ENCODE measurements at regions not wholly inside any gene's neighbourhood (a gene's known extent, or its start where the extent isn't known, plus 50 kb on each side); places are given as distances from the start of the nearest gene placed in this dataset.
"Not testable (repeated sequence)": the region's sequence is repeated elsewhere in the genome, so short reads cannot be mapped to it uniquely, and the experiment has no call there.

- H3K27ac ChIP-seq (ENCODE audit: low read depth, low read length); POLR2A ChIA-PET; H3K27me3 ChIP-seq (ENCODE audit: control insufficient read depth, insufficient read depth, low read length); CTCF ChIA-PET; DNase-seq (ENCODE audit: low read depth, low spot score); H3K4me3 ChIP-seq (ENCODE audit: low read depth, low read length): not testable (repeated sequence)
- peaks cover 10% of the 10 kb centered on the region for H3K9me3 ChIP-seq (ENCODE audit: control insufficient read depth, insufficient read depth, low read length)
Observed at GRCh38 chr9:61628951-61629350, 439.1 kb downstream of the SPATA31A7 start.

GRCh38 chr9:61634192-61634591 lies 444.4 kb downstream of the SPATA31A7 start:
- POLR2A ChIA-PET = no interaction called here

GRCh38 chr9:61664232-61664631 lies 474.4 kb downstream of the SPATA31A7 start:
- H3K4me3 ChIP-seq (ENCODE audit: low read depth, low read length); DNase-seq (ENCODE audit: low read depth, low spot score); H3K27ac ChIP-seq (ENCODE audit: low read depth, low read length); CTCF ChIA-PET; POLR2A ChIA-PET; H3K27me3 ChIP-seq (ENCODE audit: control insufficient read depth, insufficient read depth, low read length): not testable (repeated sequence)
- H3K9me3 ChIP-seq (ENCODE audit: control insufficient read depth, insufficient read depth, low read length) = peaks cover 45% of the 10 kb centered on the region

More at GRCh38 chr9:61634192-61634591, 444.4 kb downstream of the SPATA31A7 start:
- CTCF ChIA-PET = no interaction called here
- H3K27me3 ChIP-seq (ENCODE audit: control insufficient read depth, insufficient read depth, low read length) = no peaks in the 10 kb centered on the region
- no peak overlapping the region for H3K4me3 ChIP-seq (ENCODE audit: low read depth, low read length)
- no peak overlapping the region for H3K27ac ChIP-seq (ENCODE audit: low read depth, low read length)
- H3K9me3 ChIP-seq (ENCODE audit: control insufficient read depth, insufficient read depth, low read length) = peaks cover 18% of the 10 kb centered on the region
- DNase-seq (ENCODE audit: low read depth, low spot score) = no peak
- TF ChIP-seq CTCF (IDR thresholded peaks at IDR 0.05; ENCODE audit: low read depth, low read length) = no peak

- H3K9me3 ChIP-seq (ENCODE audit: control insufficient read depth, insufficient read depth, low read length) = peaks cover 56% of the 10 kb centered on the region
- no peak for TF ChIP-seq CTCF (IDR thresholded peaks at IDR 0.05; ENCODE audit: low read depth, low read length)
- ChIA-PET CTCF (no interaction called here), POLR2A (no interaction called here)
- H3K27me3 ChIP-seq (ENCODE audit: control insufficient read depth, insufficient read depth, low read length) = no peaks in the 10 kb centered on the region
- no peak overlapping the region for H3K27ac ChIP-seq (ENCODE audit: low read depth, low read length)
- no peak overlapping the region for H3K4me3 ChIP-seq (ENCODE audit: low read depth, low read length)
- no peak for DNase-seq (ENCODE audit: low read depth, low spot score)
Observed at GRCh38 chr9:61665330-61665751, 475.5 kb downstream of the SPATA31A7 start.

- Histone ChIP-seq H3K4me3 (ENCODE audit: low read depth, low read length) (no peak overlapping the region), H3K27me3 (ENCODE audit: control insufficient read depth, insufficient read depth, low read length) (no peaks in the 10 kb centered on the region), H3K9me3 (ENCODE audit: control insufficient read depth, insufficient read depth, low read length) (peaks cover 61% of the 10 kb centered on the region), H3K27ac (ENCODE audit: low read depth, low read length) (no peak overlapping the region)
- ChIA-PET POLR2A (no interaction called here), CTCF (no interaction called here)
- DNase-seq (ENCODE audit: low read depth, low spot score) = no peak
- no peak for TF ChIP-seq CTCF (IDR thresholded peaks at IDR 0.05; ENCODE audit: low read depth, low read length)
Observed at GRCh38 chr9:61665829-61666228, 476.0 kb downstream of the SPATA31A7 start.

- no peak overlapping the region for H3K27ac ChIP-seq (ENCODE audit: low read depth, low read length)
- TF ChIP-seq CTCF (IDR thresholded peaks at IDR 0.05; ENCODE audit: low read depth, low read length) = no peak
- peaks cover 66% of the 10 kb centered on the region for H3K9me3 ChIP-seq (ENCODE audit: control insufficient read depth, insufficient read depth, low read length)
- H3K27me3 ChIP-seq (ENCODE audit: control insufficient read depth, insufficient read depth, low read length) = no peaks in the 10 kb centered on the region
- H3K4me3 ChIP-seq (ENCODE audit: low read depth, low read length) = no peak overlapping the region
- DNase-seq (ENCODE audit: low read depth, low spot score) = no peak
- CTCF ChIA-PET = no interaction called here
- POLR2A ChIA-PET = no interaction called here
Observed at GRCh38 chr9:61666310-61666709, 476.5 kb downstream of the SPATA31A7 start.

Measured in AG04450 (cell line).